ENCODE measurements at regions not wholly inside any gene's neighbourhood (a gene's known extent, or its start where the extent isn't known, plus 50 kb on each side); places are given as distances from the start of the nearest gene placed in this dataset.

GRCh38 chr4:74590476-74590875, 145.5 kb downstream of the AREG start:
- no peak for ATAC-seq (ENCODE audit: insufficient number of reproducible peaks, low FRiP score, low read depth)
- H3K27ac ChIP-seq, result no peak overlapping the region
- no peak for TF ChIP-seq CTCF (IDR thresholded peaks at IDR 0.05)

GRCh38 chr4:74598611-74599325, 153.8 kb downstream of the AREG start:
- Histone ChIP-seq H3K27ac (no peak overlapping the region), H3K4me1 (ENCODE audit: control insufficient read depth in 1 of 2, low read depth in 2 of 2) (no peaks in the 10 kb centered on the region), H3K4me3 (no peak overlapping the region), H3K36me3 (no peaks in the 10 kb centered on the region), H3K27me3 (replicated peaks; ENCODE audit: insufficient read depth) (no peaks in the 10 kb centered on the region), H3K9me3 (no peaks in the 10 kb centered on the region)
- no peak for TF ChIP-seq CTCF (IDR thresholded peaks at IDR 0.05)
- no peak for ATAC-seq (ENCODE audit: insufficient number of reproducible peaks, low FRiP score, low read depth)
- no peak for DNase-seq (ENCODE audit: low spot score)

More at GRCh38 chr4:74590476-74590875, 145.5 kb downstream of the AREG start:
- no peak for DNase-seq (ENCODE audit: low spot score)
- Histone ChIP-seq H3K9me3 (no peaks in the 10 kb centered on the region), H3K4me3 (no peak overlapping the region), H3K27me3 (replicated peaks; ENCODE audit: insufficient read depth) (no peaks in the 10 kb centered on the region), H3K4me1 (ENCODE audit: control insufficient read depth in 1 of 2, low read depth in 2 of 2) (no peaks in the 10 kb centered on the region), H3K36me3 (no peaks in the 10 kb centered on the region)

- no peak for DNase-seq (ENCODE audit: low spot score)
These were observed 158.2 kb downstream of the AREG start for GRCh38 chr4:74603186-74603585.

GRCh38 chr4:74608151-74608949, 163.4 kb downstream of the AREG start:
- Histone ChIP-seq H3K36me3 (no peaks in the 10 kb centered on the region), H3K4me1 (ENCODE audit: control insufficient read depth in 1 of 2, low read depth in 2 of 2) (no peaks in the 10 kb centered on the region), H3K4me3 (no peak overlapping the region), H3K9me3 (no peaks in the 10 kb centered on the region), H3K27me3 (replicated peaks; ENCODE audit: insufficient read depth) (no peaks in the 10 kb centered on the region), H3K27ac (no peak overlapping the region)
- no peak for DNase-seq (ENCODE audit: low spot score)
- no peak for ATAC-seq (ENCODE audit: insufficient number of reproducible peaks, low FRiP score, low read depth)
- TF ChIP-seq CTCF (IDR thresholded peaks at IDR 0.05), result no peak

More at GRCh38 chr4:74603186-74603585, 158.2 kb downstream of the AREG start:
- ATAC-seq (ENCODE audit: insufficient number of reproducible peaks, low FRiP score, low read depth), result no peak
- H3K27ac ChIP-seq, result no peak overlapping the region
- TF ChIP-seq CTCF (IDR thresholded peaks at IDR 0.05), result no peak
- no peak overlapping the region for H3K4me3 ChIP-seq
- no peaks in the 10 kb centered on the region for H3K9me3 ChIP-seq
- H3K4me1 ChIP-seq (ENCODE audit: control insufficient read depth in 1 of 2, low read depth in 2 of 2), result no peaks in the 10 kb centered on the region
- H3K27me3 ChIP-seq (replicated peaks; ENCODE audit: insufficient read depth), result no peaks in the 10 kb centered on the region
- no peaks in the 10 kb centered on the region for H3K36me3 ChIP-seq

- H3K4me1 ChIP-seq (ENCODE audit: control insufficient read depth in 1 of 2, low read depth in 2 of 2), result no peaks in the 10 kb centered on the region
- ATAC-seq (ENCODE audit: insufficient number of reproducible peaks, low FRiP score, low read depth) (no peak), DNase-seq (ENCODE audit: low spot score) (no peak)
- H3K4me3 ChIP-seq, result no peak overlapping the region
- no peaks in the 10 kb centered on the region for H3K27me3 ChIP-seq (replicated peaks; ENCODE audit: insufficient read depth)
- H3K9me3 ChIP-seq, result no peaks in the 10 kb centered on the region
- no peaks in the 10 kb centered on the region for H3K36me3 ChIP-seq
- H3K27ac ChIP-seq, result no peak overlapping the region
- TF ChIP-seq CTCF (IDR thresholded peaks at IDR 0.05), result no peak
These were observed 165.6 kb downstream of the AREG start for GRCh38 chr4:74610491-74610890.
